NCI-H1048 (cell line): ENCODE measurements at regions not wholly inside any gene's neighbourhood (a gene's known extent, or its start where the extent isn't known, plus 50 kb on each side); places are given as distances from the start of the nearest gene placed in this dataset.

Experiments used
- DNase-seq: peaks from one replicate; lab custom pipeline; 2025; lab: John Stamatoyannopoulos, UW

- no peak for DNase-seq
Measured at GRCh38 chr18:6609666-6610264, 119.8 kb upstream of the ARHGAP28 start.

- no peak for DNase-seq
Measured at GRCh38 chr18:6610466-6610865, 119.0 kb upstream of the ARHGAP28 start.

DNA sequence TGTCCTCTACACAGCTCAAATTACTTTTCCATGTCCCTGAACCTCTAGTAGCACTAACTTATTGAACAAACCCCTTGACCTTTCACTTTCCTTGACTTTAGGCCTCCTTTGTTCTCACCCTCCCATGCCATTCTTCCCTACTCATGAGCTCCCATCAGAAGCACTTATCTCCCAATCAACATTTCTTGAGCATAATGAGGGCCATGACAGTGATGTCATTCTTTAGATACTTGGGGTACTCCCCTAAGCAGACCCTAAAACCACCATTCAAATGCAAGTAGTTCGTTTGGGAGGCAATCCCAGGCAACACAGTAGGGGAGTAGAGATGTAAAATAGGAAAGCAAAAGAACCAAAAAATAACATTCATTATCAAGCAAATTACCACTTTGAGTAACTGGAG is 115.9 kb upstream of the ARHGAP28 start:
- no peak for DNase-seq

DNA sequence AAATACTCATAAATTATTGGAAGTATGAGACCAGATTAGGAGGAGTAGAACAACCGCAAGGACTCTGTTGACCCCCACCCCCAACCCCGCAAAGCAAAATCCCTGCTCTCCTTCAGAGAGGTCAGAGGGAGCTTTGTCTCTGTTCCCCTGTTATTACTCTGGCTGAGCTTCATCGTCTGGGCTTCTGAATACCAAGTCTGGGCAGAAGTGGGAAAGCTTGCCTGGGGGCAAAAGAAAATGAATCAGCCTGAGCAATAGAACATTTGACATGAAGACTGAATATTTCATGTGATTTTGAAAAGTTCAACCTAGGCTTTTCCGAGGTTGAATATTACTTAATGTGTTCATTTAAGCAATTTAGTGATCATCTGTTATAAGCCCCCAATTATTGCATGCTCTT is 114.6 kb upstream of the ARHGAP28 start:
- DNase-seq: no peak

DNA sequence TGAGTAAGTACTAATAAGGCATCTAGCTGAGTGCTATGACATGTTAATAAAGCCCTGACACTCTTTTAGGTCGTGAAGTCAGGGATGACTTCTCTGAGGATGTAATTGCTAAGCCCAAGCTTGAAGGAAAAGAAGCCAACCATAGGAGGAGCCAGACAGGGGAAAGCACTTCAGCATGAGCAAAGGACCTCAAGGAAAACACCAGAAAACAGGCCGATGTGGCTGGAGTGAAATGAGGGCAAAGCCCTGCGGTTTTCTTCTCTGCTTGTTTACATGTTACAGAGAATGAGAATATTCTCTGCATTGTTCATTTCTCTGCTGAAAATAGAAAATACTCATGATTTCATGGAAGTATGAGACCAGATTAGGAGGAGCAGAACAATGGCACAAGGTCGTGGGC is 112.5 kb upstream of the ARHGAP28 start:
- no peak for DNase-seq

DNA sequence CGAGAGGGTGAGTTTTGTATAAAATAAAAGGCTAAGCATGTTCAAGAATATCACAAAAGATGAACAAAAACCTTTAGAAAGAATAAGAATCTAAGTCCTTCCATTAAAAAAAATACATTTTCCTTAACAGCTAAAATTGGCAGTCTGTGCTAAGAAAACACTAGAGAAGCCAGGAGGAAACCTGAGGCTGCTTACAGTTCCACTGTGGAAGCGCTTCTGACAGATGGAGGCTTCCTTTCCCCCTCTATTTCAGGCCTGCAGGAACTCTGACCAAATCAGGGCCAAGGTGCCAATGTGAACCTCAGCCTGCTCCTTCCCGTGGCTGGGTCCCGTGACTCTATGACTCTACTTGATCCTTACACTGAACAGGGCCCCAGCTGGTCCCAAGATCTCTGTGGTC is 108.1 kb upstream of the ARHGAP28 start:
- DNase-seq: no peak

- DNase-seq: no peak
Measured at GRCh38 chr18:6623278-6623677, 106.2 kb upstream of the ARHGAP28 start.

DNA sequence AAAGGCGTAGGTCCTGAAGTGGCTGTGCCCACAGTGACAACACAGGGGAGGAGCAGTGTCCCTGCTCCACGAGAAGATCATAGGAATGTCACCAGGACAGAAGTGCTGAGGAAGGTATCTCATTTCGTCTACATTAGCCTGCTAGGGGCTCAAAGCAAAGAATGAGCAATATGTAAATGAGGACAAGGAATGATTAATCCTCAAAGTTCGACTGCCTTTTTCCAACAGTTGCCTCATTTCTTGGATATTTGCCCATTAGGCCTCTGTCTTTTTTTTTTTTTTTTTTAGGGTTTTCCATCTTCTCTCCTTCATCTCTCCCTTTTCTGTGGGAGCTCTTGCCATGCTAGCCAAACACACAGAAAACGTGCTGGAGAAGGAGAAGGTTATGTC is 105.2 kb upstream of the ARHGAP28 start:
- no peak for DNase-seq

DNA sequence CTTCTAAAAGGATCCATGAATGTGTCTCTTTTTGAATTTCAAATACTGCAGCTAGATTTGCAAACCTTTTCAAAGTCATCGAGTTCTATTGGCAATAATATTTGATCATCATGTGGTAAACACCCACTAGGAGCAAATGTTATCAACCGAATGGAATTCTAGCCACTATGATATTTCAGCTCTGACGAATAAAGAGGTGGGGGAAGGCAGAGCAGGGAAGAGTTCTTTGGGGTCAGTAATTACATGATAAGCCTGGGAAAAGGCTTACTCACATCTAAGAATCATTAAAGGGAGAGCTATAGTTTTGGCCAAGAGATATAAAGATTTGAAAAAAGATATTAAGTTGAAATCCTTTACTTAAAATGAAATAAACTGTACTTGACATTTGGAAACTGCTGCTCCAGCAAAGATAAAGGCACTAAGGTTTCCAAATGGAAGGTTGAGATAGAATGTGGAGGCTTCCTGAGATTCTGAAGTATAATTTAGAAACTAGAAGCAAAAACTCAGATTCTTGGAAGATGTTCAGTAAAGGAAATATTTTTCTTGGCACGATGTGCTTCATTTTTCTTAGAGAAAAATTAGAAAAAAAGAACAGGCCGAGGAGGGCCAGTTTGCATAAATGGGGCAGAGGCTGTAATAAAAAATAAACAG is 104.7 kb upstream of the ARHGAP28 start:
- DNase-seq: no peak

DNA sequence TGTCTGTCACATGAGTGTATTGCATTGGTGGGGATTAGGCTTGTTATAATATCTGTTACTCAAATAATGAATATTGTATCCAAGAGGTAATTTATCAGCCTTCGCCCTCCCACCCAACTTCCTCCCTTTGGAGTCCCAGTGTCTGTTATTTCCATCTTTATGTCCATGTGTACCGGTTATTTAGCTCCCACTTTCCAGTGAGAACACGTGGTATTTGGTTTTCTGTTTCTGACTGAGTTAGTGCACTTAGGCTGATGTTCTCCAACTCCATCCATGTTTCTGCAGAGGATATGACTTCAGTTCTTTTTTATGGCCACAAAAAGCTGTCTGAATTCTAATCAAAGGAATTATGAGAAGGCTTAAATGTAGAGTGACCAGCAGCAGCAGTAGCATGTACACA is 104.0 kb upstream of the ARHGAP28 start:
- no peak for DNase-seq

- no peak for DNase-seq
Measured at GRCh38 chr18:6626457-6626856, 103.1 kb upstream of the ARHGAP28 start.

DNA sequence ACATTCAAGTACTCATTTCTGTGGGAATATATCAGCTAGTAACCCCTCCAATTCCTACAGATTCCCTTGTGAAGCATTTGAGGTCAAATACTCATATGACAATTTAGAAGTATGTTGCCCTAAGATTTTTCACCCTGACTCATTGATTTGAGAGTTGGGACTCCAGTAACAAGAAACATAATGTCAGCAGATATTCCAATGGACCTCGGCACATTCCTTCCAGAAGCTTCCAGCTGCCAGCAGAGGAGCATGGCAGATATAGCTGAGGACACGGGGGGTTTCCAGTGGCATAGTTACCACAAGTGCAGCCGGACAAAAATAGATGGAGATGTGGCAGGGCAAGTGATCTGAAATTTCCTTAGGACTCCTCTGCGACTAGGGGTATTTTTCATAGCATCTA is 101.9 kb upstream of the ARHGAP28 start:
- no peak for DNase-seq

GRCh38 chr18:6628187-6628586 is 101.3 kb upstream of the ARHGAP28 start:
- no peak for DNase-seq

- no peak for DNase-seq
Measured at GRCh38 chr18:6629635-6630140, 99.8 kb upstream of the ARHGAP28 start.

- DNase-seq: no peak
Measured at GRCh38 chr18:6633310-6633709, 96.2 kb upstream of the ARHGAP28 start.

DNA sequence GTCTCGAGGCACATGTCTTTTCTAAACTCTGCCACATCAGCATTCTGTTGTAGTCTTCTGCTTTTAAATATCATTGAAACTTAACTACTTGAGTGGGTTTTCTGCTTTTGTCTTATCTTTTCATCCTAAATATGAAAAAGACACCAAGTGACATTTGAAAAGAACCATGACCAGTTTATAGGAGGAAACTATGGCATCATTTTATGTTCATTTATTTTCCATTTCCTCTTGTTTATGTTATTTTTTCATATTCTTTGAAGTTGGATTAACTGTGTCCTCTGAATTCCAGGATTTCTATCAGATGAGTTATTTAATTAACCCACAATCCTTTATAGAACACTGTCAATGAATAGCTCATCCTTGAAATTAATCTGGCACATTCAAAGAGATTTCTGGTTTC is 93.4 kb upstream of the ARHGAP28 start:
- no peak for DNase-seq

DNA sequence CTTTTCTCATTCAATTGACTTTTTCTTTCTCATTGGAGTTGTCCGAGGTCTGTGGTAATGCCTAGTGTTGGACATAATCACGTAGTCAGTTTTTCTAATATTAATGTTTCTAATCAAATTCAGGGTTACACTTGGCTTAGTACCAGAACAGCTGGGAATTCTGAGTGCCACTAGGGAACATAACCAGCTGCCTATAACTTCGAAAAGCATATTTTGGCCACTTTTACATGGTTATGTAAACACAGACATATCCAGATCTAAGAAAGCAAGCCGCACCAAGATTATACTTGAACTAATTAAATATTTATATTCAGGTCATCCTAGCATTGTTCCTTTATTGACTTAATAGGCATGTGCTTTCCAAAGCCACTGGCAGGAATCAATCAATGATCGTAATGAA is 91.1 kb upstream of the ARHGAP28 start:
- no peak for DNase-seq

DNA sequence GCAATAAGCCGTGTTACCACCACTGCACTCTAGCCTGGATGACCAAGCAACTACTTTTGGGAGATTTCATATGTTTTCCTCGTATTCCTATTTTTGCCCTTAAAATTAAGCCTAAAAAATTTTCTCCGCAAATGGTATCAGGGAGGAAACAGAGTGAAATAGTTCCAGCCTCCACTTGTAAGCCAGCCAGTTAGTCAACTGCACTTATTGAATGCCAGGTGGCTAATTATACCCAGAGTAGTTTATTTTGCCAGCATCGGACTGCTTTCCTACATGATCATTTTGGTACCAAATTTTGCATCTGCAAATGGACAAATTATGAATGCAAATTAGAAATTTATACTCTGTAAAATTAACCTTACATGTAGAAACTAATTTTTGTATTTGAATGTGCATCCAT is 90.2 kb upstream of the ARHGAP28 start:
- DNase-seq: no peak

- DNase-seq: no peak
Measured at GRCh38 chr18:6644836-6645627, 84.5 kb upstream of the ARHGAP28 start.

DNA sequence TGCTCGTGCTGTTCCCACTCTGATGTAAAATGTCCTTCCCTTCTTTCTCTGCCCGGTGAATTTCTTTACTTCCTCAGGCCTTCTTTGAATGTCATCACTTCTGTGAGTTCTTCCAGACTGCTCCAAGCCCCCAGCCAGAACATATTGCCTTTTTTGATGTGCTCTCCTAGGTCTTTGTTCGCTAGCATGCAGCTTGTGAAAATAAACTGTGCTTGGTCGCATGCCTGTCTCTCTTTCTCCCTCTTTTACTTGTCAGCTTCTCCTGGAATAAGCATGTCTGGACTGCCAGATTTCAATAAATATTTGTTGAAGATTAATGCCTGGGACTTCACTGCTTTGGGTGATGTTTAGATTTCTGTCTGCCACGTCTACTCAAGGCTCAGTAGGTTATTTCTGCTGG is 82.7 kb upstream of the ARHGAP28 start:
- DNase-seq: no peak

DNA sequence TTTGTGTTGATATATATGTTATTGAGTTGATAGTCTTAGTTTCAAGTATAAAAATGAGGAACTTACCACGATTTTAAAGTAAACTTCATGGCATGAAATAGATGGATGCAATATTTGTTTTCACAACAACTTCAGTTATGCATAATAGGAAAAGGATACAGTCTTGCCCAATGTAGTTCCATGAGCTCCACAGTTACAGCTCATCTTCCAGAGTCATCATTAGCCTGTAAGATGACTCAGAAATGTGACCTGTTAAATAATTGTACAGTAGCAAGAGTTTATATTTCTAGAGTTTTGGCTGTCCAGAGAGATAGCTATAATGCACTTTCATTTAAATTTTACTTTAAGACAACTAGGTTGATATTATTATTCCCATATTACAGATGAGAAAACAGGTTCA is 80.9 kb upstream of the ARHGAP28 start:
- no peak for DNase-seq

- DNase-seq: no peak
Measured at GRCh38 chr18:6649421-6650126, 79.9 kb upstream of the ARHGAP28 start.

DNA sequence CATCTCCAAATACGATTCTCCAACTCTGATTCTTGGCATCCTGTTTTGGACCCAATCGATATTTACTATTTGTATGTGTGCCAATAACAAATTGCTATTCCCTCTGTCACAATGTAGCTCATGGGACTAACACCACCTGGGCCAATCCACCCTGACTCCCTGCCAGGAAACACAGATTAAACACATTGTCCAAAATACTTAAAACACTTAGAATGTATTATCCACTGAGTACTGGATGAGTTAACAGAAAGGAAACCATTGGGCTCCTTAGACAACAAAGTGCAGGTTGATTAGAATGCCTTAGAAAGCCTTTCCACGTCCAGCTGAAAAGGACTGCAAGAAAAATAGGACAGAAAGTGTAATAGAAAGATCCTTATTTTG is 79.4 kb upstream of the ARHGAP28 start:
- DNase-seq: no peak
